Midbrain (tissue), 1 donor: ENCODE measurements at regions not wholly inside any gene's neighbourhood (a gene's known extent, or its start where the extent isn't known, plus 50 kb on each side); places are given as distances from the start of the nearest gene placed in this dataset.

ENCODE experiments used
- DNase-seq: peaks from one replicate; lab custom pipeline; 2025; lab: John Stamatoyannopoulos, UW

DNA sequence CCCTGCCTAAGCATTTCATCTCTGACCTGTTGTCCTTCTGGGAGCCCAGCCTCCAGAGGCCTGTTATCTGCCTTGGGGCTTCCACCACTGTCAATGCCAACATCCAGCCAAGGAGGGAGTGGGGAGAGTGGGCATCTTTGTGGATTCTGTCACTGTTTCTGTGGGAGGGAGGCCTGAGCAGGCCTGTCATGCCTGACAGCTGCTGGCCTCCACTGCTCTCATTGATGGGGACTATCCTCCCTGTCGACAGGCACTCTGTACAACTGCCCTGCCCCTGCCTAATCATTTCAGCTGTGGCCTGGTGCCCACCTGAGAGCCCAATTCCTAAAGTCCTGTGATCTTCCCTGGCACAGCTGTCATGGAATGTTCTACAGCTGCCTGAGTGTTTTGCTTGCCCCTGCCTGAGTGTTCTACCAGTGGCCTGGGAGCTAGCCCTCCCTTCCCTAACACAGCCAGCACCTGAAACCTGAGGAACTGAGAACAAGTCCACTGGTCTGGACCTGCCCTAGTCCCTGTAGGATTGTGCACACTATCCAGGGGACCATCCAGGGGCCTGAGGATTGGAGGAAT lies 145.3 kb downstream of the FAM83B start:
- no peak for DNase-seq

DNA sequence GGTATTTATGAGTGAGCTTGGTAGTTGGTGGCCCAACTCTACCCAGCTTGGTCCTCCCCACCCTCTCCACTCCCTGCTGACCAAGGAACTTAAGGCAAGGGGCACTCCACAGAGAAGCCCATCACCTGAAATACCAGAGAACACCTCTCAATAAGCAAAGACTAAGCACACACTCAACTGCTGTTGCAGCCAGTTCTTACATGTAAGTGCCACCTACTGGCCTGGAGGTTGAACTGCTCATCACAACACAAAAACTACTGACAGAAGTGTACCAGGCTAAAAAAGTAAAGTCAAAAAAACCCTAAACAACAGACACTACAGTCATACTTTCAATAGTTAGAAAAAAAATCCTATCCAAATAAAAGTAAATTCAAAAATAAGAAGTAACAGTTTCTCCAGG lies 146.2 kb downstream of the FAM83B start:
- DNase-seq: no peak

DNA sequence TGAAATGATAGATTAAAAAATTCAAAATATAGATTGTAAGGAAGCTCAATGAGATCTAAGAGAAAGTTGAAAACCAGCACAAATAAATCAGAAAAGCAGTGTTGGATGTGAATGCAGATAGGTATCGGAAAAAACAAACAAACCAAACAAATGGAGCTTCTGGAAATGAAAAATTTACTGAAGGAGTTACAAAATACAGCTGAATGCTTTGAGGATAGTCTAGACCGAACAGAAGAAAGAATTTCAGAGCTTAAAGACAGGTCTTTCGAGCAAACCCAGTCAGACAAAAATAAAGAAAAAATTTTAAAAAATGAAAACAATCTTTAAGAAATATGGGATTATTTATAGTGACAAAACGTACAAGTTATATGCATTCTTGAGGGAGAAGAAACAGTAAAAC lies 146.7 kb downstream of the FAM83B start:
- no peak for DNase-seq

DNA sequence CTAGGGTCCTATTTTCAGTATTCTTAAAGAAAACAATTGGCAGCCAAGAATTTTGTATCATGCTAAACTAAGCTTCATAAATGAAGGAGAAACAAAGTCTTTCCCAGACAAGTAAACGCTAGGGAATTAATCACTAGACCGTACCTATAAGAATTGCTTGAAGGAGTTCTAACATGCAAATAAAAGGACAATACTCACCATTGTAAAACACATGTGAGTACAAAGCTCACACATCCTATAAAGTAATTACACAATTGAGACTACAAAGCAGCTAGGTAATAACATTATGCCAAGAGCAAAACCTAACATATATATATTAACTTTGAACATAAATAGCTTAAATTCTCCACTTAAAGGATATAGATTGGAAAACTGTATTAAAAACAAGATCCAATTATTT lies 147.4 kb downstream of the FAM83B start:
- DNase-seq: no peak

DNA sequence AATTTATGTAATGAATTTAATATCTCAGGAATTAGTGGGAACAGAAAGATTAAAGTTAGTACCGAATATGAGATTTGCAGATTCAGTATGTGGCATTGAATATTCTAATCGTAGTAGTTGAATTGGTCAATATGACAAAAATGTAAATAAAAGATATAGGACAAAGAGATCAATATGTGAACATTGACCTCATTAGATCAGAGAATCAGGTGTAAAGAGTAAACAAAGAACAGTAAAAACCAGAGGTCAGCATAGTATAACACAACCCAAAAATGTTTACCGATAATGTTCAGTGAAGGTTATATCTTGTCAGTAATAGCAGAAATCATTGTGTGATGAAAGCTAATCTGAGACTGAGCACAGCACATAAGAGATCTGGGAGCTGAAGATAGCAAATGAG lies 152.0 kb downstream of the FAM83B start:
- DNase-seq: no peak

DNA sequence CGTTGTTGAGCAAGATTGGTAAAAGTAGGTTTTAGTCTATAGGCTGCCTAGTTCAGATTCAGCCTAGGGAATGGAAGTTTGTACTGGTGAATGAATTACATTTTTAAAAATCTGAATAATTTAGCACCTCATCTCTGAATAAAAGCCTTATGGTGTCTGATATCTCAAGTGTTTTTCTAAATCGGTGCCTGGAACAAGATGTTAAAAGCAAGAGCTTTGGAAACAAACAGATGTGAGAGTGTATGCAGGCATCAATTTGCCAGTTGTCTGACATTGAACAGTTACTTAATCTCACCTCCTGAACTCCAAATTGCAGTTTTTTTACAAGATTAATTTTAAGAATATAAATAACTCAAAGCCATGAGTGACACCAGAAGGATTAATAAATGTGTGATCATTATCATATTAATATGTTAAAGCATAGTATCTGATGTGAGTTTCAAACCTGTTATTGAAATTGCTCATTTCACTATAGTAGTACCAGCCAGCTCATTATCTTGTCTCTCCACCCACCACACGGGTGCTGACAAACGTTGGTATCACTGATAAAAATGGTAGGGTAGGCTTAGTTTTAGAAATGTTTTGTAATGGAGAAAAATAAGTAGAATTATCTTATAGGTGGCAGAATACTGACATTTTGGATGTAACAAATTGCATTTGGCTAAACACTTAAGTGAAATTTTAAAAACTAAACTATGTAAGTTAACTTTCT lies 157.3 kb downstream of the FAM83B start:
- no peak for DNase-seq

DNA sequence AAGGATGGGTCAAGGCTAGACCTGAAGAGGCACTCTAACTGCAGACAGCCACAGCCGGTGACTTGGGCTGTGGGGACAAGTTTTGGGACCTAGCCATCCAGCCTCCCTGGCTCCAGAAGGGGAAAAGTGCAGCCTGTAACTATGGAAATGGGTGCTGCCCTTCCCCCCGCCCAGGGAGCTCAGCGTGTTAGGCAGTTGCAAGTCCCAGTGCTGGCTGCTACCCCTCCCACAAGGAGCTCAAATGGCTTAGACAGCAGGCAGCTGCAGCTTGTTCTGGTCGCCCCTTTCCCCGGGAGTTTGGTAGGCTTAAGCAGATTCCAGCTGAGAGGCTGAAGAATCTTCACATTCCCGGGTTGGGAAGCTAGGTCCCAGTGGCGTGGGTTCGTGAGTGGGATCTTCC lies 162.6 kb downstream of the FAM83B start:
- DNase-seq: no peak

DNA sequence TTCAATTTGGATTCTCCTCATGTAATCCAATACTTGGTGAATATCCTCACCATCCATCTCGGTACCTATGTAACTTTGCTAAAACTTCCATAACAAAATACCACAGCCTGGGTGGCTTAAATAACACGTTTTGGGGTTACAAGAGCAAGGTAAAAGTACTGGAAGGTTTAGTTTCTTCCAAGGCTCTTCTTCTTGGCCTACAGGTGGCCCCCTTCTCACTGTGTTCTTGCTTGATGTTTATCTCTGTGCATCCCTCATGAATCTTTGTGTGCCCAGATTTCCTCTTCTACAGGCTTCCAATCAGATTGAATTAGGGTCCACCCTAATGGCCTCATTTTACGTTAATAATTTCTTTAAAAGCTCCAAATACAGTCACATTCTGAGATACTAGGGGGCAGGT lies 163.3 kb upstream of the HCRTR2 start:
- no peak for DNase-seq

DNA sequence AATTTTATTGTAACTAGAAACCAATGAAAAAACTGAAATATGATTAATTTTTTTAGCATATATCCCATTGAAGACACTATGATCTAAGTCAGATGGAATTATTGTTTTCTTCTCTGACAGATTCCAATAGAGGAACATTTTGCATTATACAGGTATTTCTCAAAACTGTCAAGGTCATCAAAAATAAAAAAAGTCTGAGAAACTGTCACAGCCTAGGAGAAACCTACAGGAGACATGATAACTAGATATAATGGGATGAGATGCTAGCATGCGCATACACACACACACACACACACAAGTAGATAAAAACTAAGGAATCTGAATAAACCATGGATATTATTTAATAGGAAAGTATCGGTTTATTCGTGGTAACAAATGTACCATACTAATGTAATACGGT lies 161.9 kb upstream of the HCRTR2 start:
- DNase-seq: no peak

DNA sequence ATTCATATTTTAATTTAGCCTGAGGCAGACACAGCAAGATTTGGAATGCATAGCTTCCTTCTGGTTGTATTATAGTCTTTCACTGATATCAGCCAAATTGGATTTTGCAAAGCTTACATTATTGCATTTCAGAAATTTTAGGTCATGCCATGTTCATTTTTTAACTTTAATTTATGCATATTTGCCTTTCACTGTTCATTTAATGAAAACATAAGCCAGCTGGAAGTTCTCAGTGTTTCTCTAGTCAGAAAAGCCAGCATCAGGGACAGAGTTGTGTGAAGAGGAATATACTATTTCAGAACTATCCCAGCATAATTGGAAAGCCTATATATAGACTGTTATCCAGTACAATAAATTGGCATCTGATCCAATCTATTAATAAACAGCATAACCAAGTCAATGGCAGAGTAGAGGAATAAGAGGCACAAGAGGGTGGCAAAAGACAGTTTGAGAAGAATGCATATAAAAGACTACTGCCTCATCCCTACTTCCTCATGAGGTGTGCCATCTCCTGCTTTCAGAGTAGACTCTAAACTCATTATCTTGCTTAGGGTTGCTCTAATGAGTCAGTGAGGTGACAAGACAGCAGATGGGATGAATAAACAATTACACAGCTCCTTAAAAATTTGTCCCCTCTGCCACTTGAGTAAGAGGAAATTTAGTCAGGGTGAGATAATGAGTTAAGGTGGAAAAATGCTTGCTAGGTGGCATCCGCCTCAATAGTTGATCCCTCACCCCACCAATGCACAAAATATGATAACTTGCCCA lies 159.8 kb upstream of the HCRTR2 start:
- no peak for DNase-seq

DNA sequence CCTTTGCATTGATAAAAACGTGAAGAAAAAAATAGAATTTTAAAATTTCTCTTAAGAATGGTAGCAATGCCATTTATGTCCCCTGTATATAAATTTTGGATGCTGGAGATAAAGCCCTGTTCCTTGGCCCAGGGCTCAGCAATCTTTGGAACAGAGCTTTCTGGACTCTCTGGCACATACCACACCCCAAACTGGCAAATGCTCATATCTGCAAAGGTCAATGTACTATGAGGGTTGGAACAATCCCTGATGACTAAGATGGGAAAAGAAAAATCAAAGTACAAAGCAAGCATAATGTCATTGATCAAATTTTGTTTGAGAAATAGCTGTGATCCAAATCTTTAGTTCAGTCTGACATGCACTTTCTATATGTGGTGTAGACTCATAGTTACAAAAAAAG lies 158.1 kb upstream of the HCRTR2 start:
- DNase-seq: no peak

DNA sequence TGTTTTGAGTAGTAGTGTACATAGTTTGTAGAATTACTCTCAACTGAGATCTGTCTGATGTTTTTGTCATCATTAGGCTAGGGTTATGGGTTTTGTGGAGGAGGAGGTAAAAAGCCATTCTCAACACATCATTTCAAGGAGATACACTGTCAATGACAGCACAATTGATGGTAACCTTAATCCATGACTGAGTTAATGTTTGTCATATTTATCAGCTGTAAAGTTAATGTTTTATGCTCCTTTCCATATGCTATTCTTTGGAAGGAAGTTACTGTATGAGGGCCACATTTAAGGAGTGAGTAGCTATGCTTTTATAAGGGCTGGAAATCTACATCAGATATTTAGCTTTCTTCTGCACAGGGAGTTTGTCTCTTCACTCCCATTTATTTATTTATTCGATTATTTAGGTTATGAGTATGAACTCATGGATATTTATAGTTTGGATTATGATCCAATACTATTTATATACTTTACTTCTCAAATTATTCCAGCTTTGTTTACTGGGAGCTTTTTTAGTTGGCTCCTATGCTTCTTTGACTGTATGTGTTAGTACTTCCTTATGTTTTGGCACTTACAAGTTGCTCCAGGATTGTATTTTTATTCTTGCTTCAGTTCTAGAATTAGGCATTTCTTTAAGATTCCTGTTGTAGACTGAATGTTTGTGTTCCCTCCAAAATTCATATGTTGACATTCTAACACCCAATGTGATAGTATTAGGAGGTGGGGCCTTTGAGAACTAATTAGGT lies 156.6 kb upstream of the HCRTR2 start:
- no peak for DNase-seq

DNA sequence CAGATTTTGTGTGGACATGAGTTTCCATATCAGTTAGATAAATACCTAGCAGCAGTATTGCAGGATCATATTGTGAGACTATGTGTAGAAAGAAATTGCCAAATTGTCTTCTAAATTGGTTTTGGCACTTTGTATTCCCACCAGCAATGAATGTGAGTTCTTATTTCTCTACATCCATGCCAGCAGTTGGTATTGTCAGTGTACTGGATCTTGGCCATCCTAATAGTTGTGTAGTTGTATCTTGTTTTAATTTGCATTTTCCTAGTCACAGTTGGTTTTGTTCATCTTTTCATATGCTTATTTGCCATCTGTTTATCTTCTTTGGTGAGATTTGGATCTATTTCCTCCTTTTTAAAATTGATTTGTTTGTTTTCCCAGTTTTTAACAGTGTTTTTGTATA lies 154.7 kb upstream of the HCRTR2 start:
- DNase-seq: no peak

DNA sequence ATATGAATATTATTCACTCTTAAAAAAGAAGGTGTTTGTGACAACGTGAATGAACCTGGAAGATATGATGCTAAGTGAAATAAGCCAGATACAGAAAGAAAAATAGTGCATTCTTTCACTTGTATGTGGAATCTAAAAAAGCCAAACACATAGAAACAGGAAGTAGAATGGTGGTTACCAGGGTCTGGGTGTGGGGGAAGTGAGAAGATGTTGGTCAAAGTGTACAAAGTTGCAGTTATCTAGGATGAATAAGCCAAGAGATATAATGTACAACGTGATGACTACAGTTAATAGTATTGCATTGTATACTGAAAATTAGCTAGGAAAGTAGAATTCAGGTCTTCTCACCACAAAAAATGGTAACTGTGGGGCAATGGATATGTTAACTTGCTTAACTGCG lies 151.1 kb upstream of the HCRTR2 start:
- no peak for DNase-seq

DNA sequence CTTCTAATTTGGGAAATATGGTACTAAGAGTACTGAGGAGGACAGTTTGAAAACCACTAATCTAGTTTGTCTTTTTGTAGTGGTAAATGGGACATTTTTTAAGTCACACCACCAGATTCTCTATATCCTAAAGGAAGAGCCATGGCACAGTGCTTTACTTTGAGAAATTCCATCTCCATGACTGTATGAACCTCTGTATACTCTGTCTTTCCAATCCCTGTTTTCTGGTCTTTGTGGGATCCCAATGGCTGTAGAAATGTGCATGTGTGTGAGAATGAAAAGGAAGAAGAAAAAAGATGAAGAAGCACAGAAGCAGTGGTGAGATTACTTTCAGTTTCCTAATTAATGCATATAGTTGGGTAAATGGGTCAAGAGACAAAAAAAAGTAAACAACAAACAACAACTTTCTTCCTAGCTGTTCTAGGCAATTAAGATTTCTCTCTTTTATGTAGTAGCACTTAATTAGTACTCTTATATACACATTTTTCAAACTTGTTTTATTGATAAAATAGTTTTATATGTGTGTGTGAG lies 141.2 kb upstream of the HCRTR2 start:
- no peak for DNase-seq

DNA sequence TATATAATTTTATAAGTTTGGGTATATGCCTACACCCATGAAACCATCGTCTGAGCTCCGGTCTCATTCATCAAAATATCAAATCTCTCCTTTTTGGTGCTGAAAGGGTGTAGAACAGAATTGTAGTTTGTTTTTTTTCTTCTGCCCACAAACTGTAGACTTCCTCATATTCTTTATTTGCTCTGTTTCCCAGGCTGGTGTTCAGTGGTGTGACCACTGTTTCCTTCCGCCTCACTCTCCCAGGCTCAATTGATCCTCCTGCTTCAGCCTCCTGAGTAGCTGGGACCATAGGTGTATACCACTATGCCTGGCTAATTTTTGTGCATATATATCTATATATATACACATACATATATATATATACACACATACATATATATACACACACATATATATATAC lies 139.6 kb upstream of the HCRTR2 start:
- DNase-seq: no peak

DNA sequence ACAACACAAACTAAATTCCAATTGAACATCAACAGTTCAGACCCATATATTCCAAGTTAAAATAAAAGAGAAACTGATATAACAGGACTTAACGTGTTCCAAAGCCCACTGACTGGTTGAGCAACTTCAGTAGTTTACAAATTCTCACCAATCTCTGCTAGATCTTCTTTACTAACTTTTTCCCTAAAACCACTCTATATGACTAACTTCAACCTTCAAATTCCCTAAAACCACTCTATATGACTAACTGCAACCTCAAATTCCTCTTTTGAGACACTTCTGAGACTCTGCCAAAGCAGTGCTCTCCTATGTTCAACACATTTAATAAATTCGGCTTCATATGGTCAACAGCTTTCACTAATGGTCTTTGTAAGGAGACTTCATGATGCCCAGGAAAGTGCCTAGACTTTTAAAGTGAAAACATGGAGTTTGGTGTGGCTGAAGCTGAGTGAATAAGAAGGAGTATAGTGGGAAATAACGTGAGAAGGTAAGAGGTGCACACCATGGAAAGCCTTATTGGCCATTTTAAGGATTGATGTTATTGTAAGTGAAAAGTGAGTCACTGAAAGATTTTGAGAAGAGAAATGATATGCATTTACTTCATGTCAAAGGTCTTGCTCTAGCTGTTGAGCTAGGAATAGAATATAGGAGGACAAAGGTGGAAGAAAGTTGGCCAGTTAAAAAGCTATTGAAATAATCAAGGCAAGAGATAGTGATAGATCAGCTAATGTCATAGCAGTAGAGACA lies 134.0 kb upstream of the HCRTR2 start:
- no peak for DNase-seq

DNA sequence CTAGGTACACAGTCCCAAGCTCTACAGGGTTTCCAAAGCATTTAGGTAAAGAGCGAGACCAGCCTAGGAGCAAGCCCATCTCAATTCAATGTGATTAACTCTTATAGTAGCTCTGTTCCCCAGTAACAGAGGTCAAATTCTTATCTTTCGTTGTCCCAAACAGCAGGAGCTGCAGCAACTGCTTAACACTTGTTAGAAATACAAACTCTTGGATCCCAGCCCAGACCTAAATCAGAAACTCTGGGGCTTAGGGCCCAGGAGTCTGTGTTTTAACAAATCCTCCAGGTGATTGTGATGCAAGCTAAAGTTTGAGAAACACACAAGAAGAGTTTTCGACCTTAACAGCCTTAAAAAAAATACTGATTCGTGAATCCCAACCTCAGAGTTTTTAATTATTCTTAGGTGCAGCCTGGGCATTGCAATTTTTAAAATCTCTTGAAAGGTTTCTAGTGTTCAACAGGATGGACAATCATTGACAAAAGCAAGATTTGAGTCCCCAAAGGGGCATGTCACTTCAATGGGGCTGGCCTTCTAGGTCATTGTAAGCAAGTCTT lies 127.4 kb upstream of the HCRTR2 start:
- DNase-seq: no peak

DNA sequence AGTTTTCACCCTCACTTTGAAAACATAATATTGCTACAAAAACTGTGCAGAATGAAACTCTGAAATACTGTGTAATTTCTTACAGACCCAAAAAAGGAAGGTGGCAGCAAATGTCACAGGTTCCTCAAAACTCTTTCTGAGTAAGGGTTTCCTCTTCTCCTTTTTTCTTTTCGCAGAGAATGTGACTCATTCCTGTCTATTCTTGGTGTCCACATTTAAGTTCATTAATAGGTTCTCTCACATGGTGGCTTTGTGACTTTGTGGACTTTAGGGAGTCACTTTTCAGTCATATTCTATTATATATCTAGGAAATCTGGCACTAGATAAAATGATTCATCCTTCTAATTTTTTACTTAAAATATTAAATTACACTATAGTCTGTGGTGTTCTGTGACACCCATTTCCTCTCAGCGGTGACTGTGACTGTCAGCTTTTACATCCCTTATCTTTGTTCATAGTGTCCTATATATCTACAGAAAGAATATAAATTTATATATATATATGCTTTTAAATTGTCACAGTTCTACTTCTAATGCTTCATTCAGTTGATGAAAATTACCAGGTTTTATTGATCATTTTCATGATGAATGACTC lies 126.8 kb upstream of the HCRTR2 start:
- DNase-seq: peak; percentile 5

DNA sequence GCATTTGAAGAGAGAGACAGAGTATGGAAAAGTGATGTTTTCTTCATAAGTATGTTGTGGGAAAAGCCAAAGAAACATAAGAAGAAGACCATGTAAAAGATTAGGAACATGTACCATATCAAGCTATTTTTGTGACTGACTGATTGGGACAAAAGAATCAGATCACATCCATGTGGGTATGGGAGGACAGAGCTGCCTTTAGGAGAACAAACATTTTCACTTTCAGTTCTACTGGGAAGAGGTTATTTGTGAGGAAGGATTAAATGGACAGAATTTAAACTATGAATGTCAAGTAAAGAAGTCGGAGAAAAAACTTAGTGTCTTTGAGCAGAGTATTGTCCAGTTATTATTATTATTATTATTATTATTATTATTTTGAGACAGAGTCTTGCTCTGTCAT lies 124.4 kb upstream of the HCRTR2 start:
- no peak for DNase-seq

DNA sequence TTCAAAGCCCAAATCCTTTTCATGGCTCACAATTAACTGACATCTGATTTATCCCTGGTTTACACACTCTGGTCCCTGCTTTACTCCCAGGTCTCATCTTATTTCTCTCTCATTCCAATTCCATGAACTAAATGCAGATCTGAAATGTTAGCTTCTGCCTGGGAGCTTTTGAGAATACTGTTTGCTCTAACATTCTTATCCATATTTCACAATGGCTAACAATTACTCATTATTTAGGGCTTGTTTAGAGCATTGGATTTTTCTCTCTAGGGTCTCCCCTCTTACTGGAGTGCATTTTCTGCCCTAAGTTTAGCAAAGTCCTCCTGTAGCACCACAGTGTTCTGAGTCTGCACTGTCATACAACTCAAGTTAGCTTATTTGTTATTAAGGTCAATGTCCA lies 121.5 kb upstream of the HCRTR2 start:
- DNase-seq: no peak
